Astrocyte (in vitro differentiated cells and primary cell): ENCODE measurements at regions not wholly inside any gene's neighbourhood (a gene's known extent, or its start where the extent isn't known, plus 50 kb on each side); places are given as distances from the start of the nearest gene placed in this dataset.

ENCODE experiments used
- DNase-seq: peaks from one replicate; pipeline ENCODE4 v3.0.0-alpha.2; 2010; ENCODE audit warnings: low read depth
- FAIRE-seq: peaks from 2 replicates; lab custom pipeline; 2011; peaks lifted over from hg19 to GRCh38; lab: Jason Lieb, UNC
- H2AFZ ChIP-seq: 2 replicates; pipeline ENCODE4 v1.6.0; 2012; ENCODE audit warnings: low read depth, low read length, inconsistent platforms
- H3K27ac ChIP-seq: 2 replicates; pipeline ENCODE4 v1.5.1; 2011; ENCODE audit warnings: low read depth, low read length, inconsistent platforms
- H3K27me3 ChIP-seq: 2 replicates; pipeline ENCODE4 v1.6.0; 2011; ENCODE audit warnings: low read length, inconsistent platforms; ENCODE audit not compliant: insufficient read depth
- H3K36me3 ChIP-seq: 2 replicates; pipeline ENCODE4 v1.5.1; 2011; ENCODE audit warnings: low read length, inconsistent platforms; ENCODE audit not compliant: insufficient read depth
- H3K4me1 ChIP-seq: 2 replicates; pipeline ENCODE4 v1.5.1; 2011; ENCODE audit warnings: low read length, inconsistent platforms; ENCODE audit not compliant: insufficient read depth
- H3K4me2 ChIP-seq: 2 replicates; pipeline ENCODE4 v1.6.0; 2012; ENCODE audit warnings: low read length, inconsistent platforms
- H3K4me3 ChIP-seq: 2 replicates; pipeline ENCODE4 v1.5.1; 2011; ENCODE audit warnings: low read depth, mild to moderate bottlenecking, low read length, inconsistent platforms; ENCODE audit not compliant: insufficient read depth
- H3K79me2 ChIP-seq: 2 replicates; pipeline ENCODE4 v1.6.0; 2012; ENCODE audit warnings: mild to moderate bottlenecking, low read length, inconsistent platforms; ENCODE audit not compliant: insufficient read depth
- H3K9ac ChIP-seq: 2 replicates; pipeline ENCODE4 v1.6.0; 2012; ENCODE audit warnings: mild to moderate bottlenecking, low read length, inconsistent platforms
- H3K9me3 ChIP-seq: 2 replicates; pipeline ENCODE4 v1.5.1; 2012; ENCODE audit warnings: low read depth, mild to moderate bottlenecking, low read length, inconsistent platforms; ENCODE audit not compliant: insufficient read depth
- H4K20me1 ChIP-seq: 2 replicates; pipeline ENCODE4 v1.6.0; 2012; ENCODE audit warnings: low read length, inconsistent platforms; ENCODE audit not compliant: insufficient read depth
- H3K27ac Mint-ChIP-seq: one replicate; pipeline ENCODE4 v1.8.0; 2021; ENCODE audit warnings: mild to moderate bottlenecking, mixed read lengths; ENCODE audit not compliant: unreplicated experiment
- H3K27me3 Mint-ChIP-seq: one replicate; pipeline ENCODE4 v1.8.0; 2021; ENCODE audit warnings: low read depth, mixed read lengths; ENCODE audit not compliant: unreplicated experiment
- H3K36me3 Mint-ChIP-seq: one replicate; pipeline ENCODE4 v1.8.0; 2021; ENCODE audit warnings: low read depth, mixed read lengths; ENCODE audit not compliant: unreplicated experiment
- H3K4me1 Mint-ChIP-seq: one replicate; pipeline ENCODE4 v1.8.0; 2021; ENCODE audit warnings: low read depth, mixed read lengths; ENCODE audit not compliant: unreplicated experiment
- H3K4me3 Mint-ChIP-seq: one replicate; pipeline ENCODE4 v1.8.0; 2021; ENCODE audit warnings: mild to moderate bottlenecking, moderate library complexity, mixed read lengths; ENCODE audit not compliant: unreplicated experiment
- H3K9me3 Mint-ChIP-seq: one replicate; pipeline ENCODE4 v1.8.0; 2021; ENCODE audit warnings: mild to moderate bottlenecking, mixed read lengths; ENCODE audit not compliant: unreplicated experiment
- EZH2 ChIP-seq: IDR thresholded peaks from 2 replicates; pipeline ENCODE4 v1.6.1; 2012; ENCODE audit warnings: mild to moderate bottlenecking, low read length, inconsistent platforms; ENCODE audit not compliant: insufficient read depth
- TF ChIP-seq, protein P1 (sequence below): IDR thresholded peaks from 2 replicates; pipeline ENCODE4 v1.5.1; 2011; ENCODE audit warnings: low read depth, mild to moderate bottlenecking, inconsistent platforms, low read length, moderate library complexity; ENCODE audit not compliant: insufficient read depth

DNA sequence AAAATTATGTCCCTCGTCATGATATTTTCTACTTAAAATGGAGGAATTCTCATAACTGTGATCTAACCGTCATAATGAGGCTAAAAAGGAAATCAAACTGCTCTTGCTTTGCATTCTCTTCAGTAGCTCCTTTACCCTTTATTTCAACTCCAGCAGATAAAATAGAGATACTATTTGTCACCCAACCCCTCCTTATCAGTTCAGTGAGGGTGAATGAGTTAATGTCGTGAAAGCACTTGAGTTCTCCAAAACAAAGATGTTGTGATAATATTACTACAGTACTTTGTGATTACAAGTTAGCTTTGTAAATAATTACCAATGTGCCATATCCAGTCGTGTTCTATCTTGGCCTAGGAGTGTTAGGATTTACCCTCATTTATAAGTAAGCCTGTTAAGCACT lies 63.4 kb upstream of the ANKRD28 start:
- Mint-ChIP-seq H3K27ac (no peak overlapping the region), H3K27me3 (no peaks in the 10 kb centered on the region), H3K4me3 (peak overlapping the region; percentile 93), H3K4me1 (peaks cover 10% of the 10 kb centered on the region), H3K9me3 (no peaks in the 10 kb centered on the region), H3K36me3 (peaks cover 9% of the 10 kb centered on the region)
- Histone ChIP-seq H3K27me3 (no peaks in the 10 kb centered on the region), H3K9ac (peak overlapping the region; percentile 82), H3K79me2 (peaks cover 31% of the 10 kb centered on the region), H3K27ac (no peak overlapping the region), H3K9me3 (no peaks in the 10 kb centered on the region), H4K20me1 (peaks cover 6% of the 10 kb centered on the region), H2AFZ (no peak overlapping the region), H3K4me2 (peak overlapping the region; percentile 97), H3K4me1 (peaks cover 14% of the 10 kb centered on the region), H3K4me3 (no peak overlapping the region), H3K36me3 (no peaks in the 10 kb centered on the region)
- FAIRE-seq (no peak), DNase-seq (no peak)
- no peak for TF ChIP-seq EZH2
- TF ChIP-seq, protein P1, sequence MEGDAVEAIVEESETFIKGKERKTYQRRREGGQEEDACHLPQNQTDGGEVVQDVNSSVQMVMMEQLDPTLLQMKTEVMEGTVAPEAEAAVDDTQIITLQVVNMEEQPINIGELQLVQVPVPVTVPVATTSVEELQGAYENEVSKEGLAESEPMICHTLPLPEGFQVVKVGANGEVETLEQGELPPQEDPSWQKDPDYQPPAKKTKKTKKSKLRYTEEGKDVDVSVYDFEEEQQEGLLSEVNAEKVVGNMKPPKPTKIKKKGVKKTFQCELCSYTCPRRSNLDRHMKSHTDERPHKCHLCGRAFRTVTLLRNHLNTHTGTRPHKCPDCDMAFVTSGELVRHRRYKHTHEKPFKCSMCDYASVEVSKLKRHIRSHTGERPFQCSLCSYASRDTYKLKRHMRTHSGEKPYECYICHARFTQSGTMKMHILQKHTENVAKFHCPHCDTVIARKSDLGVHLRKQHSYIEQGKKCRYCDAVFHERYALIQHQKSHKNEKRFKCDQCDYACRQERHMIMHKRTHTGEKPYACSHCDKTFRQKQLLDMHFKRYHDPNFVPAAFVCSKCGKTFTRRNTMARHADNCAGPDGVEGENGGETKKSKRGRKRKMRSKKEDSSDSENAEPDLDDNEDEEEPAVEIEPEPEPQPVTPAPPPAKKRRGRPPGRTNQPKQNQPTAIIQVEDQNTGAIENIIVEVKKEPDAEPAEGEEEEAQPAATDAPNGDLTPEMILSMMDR: no peak

DNA sequence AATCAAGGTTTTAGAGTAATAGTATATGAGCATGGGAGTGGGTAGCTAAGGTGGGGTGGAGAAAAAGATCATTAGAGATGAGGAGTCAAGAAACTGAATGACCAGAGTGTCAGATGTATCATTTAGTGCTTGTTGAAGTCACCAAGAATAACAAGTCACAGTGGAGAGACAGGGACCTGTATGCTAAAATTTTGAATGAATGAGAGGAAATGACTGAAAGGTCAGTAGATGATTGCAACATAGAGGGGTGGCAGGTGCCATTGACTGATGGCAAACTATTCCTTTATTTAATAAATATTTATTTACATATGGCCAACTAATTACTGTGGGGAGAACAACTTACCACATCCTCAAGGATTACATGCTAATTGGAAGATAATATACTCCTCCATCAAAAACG lies 75.0 kb upstream of the ANKRD28 start:
- Histone ChIP-seq H3K9ac (no peak overlapping the region), H3K4me3 (no peak overlapping the region), H3K4me2 (no peak overlapping the region), H4K20me1 (no peaks in the 10 kb centered on the region), H3K9me3 (no peaks in the 10 kb centered on the region), H3K27me3 (no peaks in the 10 kb centered on the region), H3K27ac (no peak overlapping the region), H2AFZ (no peak overlapping the region), H3K36me3 (no peaks in the 10 kb centered on the region), H3K4me1 (peaks cover 5% of the 10 kb centered on the region), H3K79me2 (no peaks in the 10 kb centered on the region)
- DNase-seq (no peak), FAIRE-seq (no peak)
- Mint-ChIP-seq H3K9me3 (no peaks in the 10 kb centered on the region), H3K36me3 (no peaks in the 10 kb centered on the region), H3K27ac (no peak overlapping the region), H3K4me3 (no peak overlapping the region), H3K4me1 (peaks cover 10% of the 10 kb centered on the region), H3K27me3 (no peaks in the 10 kb centered on the region)
- TF ChIP-seq, protein P1: no peak
- TF ChIP-seq EZH2: no peak

DNA sequence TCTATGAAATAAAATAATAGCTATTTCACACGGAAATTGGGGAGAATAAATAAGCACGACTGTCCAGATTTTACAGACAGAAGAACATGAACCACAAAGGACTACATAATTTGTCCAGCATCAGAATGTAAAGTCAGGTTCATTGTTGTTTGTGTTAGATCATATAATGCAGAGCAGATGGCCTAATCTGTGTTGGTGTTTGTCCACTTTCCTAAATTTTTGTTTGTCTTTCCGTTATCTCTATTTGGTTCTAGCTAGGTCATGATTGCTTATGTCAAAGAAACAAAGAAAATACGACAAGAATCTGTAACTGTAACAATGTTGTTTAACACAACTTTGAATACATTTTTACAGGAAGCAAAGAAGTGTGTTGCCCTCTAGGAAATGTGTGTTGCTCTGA lies 75.6 kb upstream of the ANKRD28 start:
- Histone ChIP-seq H3K4me2 (no peak overlapping the region), H3K36me3 (no peaks in the 10 kb centered on the region), H3K27me3 (no peaks in the 10 kb centered on the region), H4K20me1 (no peaks in the 10 kb centered on the region), H3K4me3 (no peak overlapping the region), H3K9me3 (no peaks in the 10 kb centered on the region), H3K27ac (no peak overlapping the region), H3K4me1 (peaks cover 5% of the 10 kb centered on the region), H2AFZ (no peak overlapping the region), H3K9ac (no peak overlapping the region), H3K79me2 (no peaks in the 10 kb centered on the region)
- peaks cover 1% of the 10 kb centered on the region for H3K9me3 Mint-ChIP-seq
- DNase-seq (no peak), FAIRE-seq (no peak)
- no peaks in the 10 kb centered on the region for H3K27me3 Mint-ChIP-seq
- no peak overlapping the region for H3K4me3 Mint-ChIP-seq
- H3K27ac Mint-ChIP-seq: no peak overlapping the region
- TF ChIP-seq, protein P1: no peak
- TF ChIP-seq EZH2: no peak
- peaks cover 10% of the 10 kb centered on the region for H3K4me1 Mint-ChIP-seq
- H3K36me3 Mint-ChIP-seq: peaks cover 5% of the 10 kb centered on the region
